Transverse colon (tissue), 4 donors: ENCODE measurements at regions not wholly inside any gene's neighbourhood (a gene's known extent, or its start where the extent isn't known, plus 50 kb on each side); places are given as distances from the start of the nearest gene placed in this dataset.
"Not testable (repeated sequence)": the region's sequence is repeated elsewhere in the genome, so short reads cannot be mapped to it uniquely, and the experiment has no call there.

Experiments
- DNase-seq: peaks from one replicate; pipeline ENCODE4 v3.0.0-alpha.2; 2019
- H3K27ac ChIP-seq, 4 donors: fragments of 200-600 bp; sonication (generic); 2 replicates each; pipeline ENCODE4 v1.5.1; 2016 to 2018; ENCODE audit warnings: inconsistent platforms in 4 of 4
- H3K27me3 ChIP-seq: fragments of 200-600 bp; sonication (generic); 2 replicates; pipeline ENCODE4 v1.5.1; 2017; ENCODE audit warnings: inconsistent platforms
- H3K36me3 ChIP-seq, 4 donors: fragments of 200-600 bp; sonication (generic); 2 replicates each; pipeline ENCODE4 v1.5.1; 2017 to 2019; ENCODE audit warnings: inconsistent platforms in 4 of 4
- H3K4me1 ChIP-seq, 4 donors: fragments of 200-600 bp; sonication (generic); 2 replicates each; pipeline ENCODE4 v1.5.1; 2017 to 2020; ENCODE audit warnings: inconsistent platforms in 4 of 4
- H3K4me3 ChIP-seq, 4 donors: fragments of 200-600 bp; sonication (generic); 1 replicate in 1 of 4; 2 replicates in 3 of 4; pipeline versions ENCODE4 v1.5.1 to v1.6.1; 2017 to 2019; ENCODE audit warnings: inconsistent platforms in 4 of 4
- H3K9me3 ChIP-seq, 2 donors: fragments of 200-600 bp; sonication (generic); 2 replicates each; pipeline ENCODE4 v1.5.1; 2017 to 2019; ENCODE audit warnings: inconsistent platforms in 2 of 2
- CTCF ChIP-seq, 5 experiments: fragments of 200-600 bp in 3 of 5; fragments of 450-650 bp in 2 of 5; sonication (generic) in 3 of 5; IDR thresholded peaks; 1 replicate in 2 of 5; 2 replicates in 3 of 5; pipeline ENCODE4 v1.5.1; 2016 to 2017; ENCODE audit warnings: antibody characterized with exemption in 5 of 5, inconsistent platforms in 3 of 5, mild to moderate bottlenecking in 2 of 5, moderate library complexity in 1 of 5
- EP300 ChIP-seq: sonication (generic); formaldehyde crosslinking; IDR thresholded peaks from one replicate; pipeline ENCODE4 v1.6.1; 2017; ENCODE audit warnings: antibody characterized with exemption, low read depth
- POLR2A ChIP-seq: fragments of 450-650 bp; IDR thresholded peaks from one replicate; pipeline ENCODE4 v1.6.1; 2016; ENCODE audit warnings: antibody characterized with exemption, mild to moderate bottlenecking, moderate library complexity
- POLR2AphosphoS5 ChIP-seq, 3 donors: sonication (generic); formaldehyde crosslinking; IDR thresholded peaks; one replicate each; pipeline ENCODE4 v1.6.1; 2016; ENCODE audit warnings: antibody characterized with exemption in 3 of 3
- WGBS, 2 donors: methylation state at CpG; one replicate each; pipeline ENCODE4 v1.1.5; 2018; ENCODE audit warnings: low coverage in 1 of 2; 5-methylcytosine and 5-hydroxymethylcytosine counted together
- in situ Hi-C, 4 donors: fragments of 200-750 bp; cut with MboI; loops; one replicate each; pipeline versions ENCODE4 v1.15.0 to v1.15.1; 2017; ENCODE audit warnings: low sequenced_read_pairs in 3 of 4, low pct_ligation_motif_present in 1 of 4, low pct_unique_long_range_greater_than_20kb in 1 of 4
- intact Hi-C: fragments of 100-400 bp; cut with DNase I; formaldehyde crosslinking; loops from one replicate; pipeline ENCODE4 v1.15.1; 2023; ENCODE audit warnings: low total_unique reads

GRCh38 chr18:66013969-66014368, 263.2 kb downstream of the CDH7 start:
- H3K36me3 ChIP-seq = no peaks in the 10 kb centered on the region
- intact Hi-C loops (no loop called here), in situ Hi-C loops (no loop called here)
- WGBS, 2 donors = 57 to 75% methylated on average over 2 of the region's 2 CpGs
- H3K4me3 ChIP-seq = no peak overlapping the region
- no peaks in the 10 kb centered on the region for H3K4me1 ChIP-seq
- no peaks in the 10 kb centered on the region for H3K9me3 ChIP-seq
- H3K27me3 ChIP-seq = no peaks in the 10 kb centered on the region
- TF ChIP-seq EP300 = no peak
- no peak for TF ChIP-seq POLR2A
- TF ChIP-seq CTCF (IDR thresholded peaks at IDR 0.05) = no peak
- TF ChIP-seq POLR2AphosphoS5 (IDR thresholded peaks at IDR 0.05) = no peak
- no peak for DNase-seq
- no peak overlapping the region for H3K27ac ChIP-seq

- TF ChIP-seq POLR2AphosphoS5 (IDR thresholded peaks at IDR 0.05) (no peak), CTCF (IDR thresholded peaks at IDR 0.05) (no peak)
- Histone ChIP-seq H3K36me3 (no peaks in the 10 kb centered on the region), H3K27me3 (no peaks in the 10 kb centered on the region), H3K4me1 (no peaks in the 10 kb centered on the region), H3K4me3 (no peak overlapping the region), H3K9me3 (no peaks in the 10 kb centered on the region), H3K27ac (no peak overlapping the region)
- DNase-seq = no peak
- in situ Hi-C loops = no loop called here
- intact Hi-C loops = no loop called here
- 56 to 63% methylated on average over 3 of the region's 3 CpGs for WGBS, 2 donors
Measured at GRCh38 chr18:66011916-66012315, 261.1 kb downstream of the CDH7 start.

- Histone ChIP-seq H3K4me3 (no peak overlapping the region), H3K4me1 (no peaks in the 10 kb centered on the region), H3K27ac (no peak overlapping the region), H3K27me3 (no peaks in the 10 kb centered on the region), H3K9me3 (no peaks in the 10 kb centered on the region), H3K36me3 (no peaks in the 10 kb centered on the region)
- intact Hi-C loops (no loop called here), in situ Hi-C loops (no loop called here)
- TF ChIP-seq POLR2AphosphoS5 (IDR thresholded peaks at IDR 0.05) (no peak), CTCF (IDR thresholded peaks at IDR 0.05) (no peak), POLR2A (no peak), EP300 (no peak)
- WGBS, 2 donors = 93% methylated on average over 28 of the region's 28 CpGs; no CpG with 5 or more reads in 1 of the 2 donors
- DNase-seq = no peak
Measured at GRCh38 chr18:66005831-66006588, 255.2 kb downstream of the CDH7 start.

- H3K36me3 ChIP-seq, H3K27ac ChIP-seq, H3K27me3 ChIP-seq, DNase-seq, H3K4me3 ChIP-seq, in situ Hi-C loops, H3K4me1 ChIP-seq, intact Hi-C loops, H3K9me3 ChIP-seq: not testable (repeated sequence)
- WGBS, 2 donors = 83 to 89% methylated on average over 11 of the region's 11 CpGs
Measured at GRCh38 chr18:65998971-65999700, 248.3 kb downstream of the CDH7 start.
